Osteoblast (primary cell): ENCODE measurements at regions not wholly inside any gene's neighbourhood (a gene's known extent, or its start where the extent isn't known, plus 50 kb on each side); places are given as distances from the start of the nearest gene placed in this dataset.

Experiments
- DNase-seq: peaks from one replicate; pipeline ENCODE4 v3.0.0; 2011; ENCODE audit warnings: low spot score, mixed read lengths; ENCODE audit not compliant: insufficient read length; ENCODE audit errors: missing footprints
- H2AFZ ChIP-seq: 2 replicates; pipeline ENCODE4 v1.6.0; 2011; ENCODE audit warnings: mild to moderate bottlenecking, low read length
- H3K27ac ChIP-seq: 2 replicates; pipeline ENCODE4 v1.5.1; 2011; ENCODE audit warnings: mild to moderate bottlenecking, low read depth, low read length, moderate library complexity
- H3K27me3 ChIP-seq: 2 replicates; pipeline ENCODE4 v1.6.0; 2012; ENCODE audit warnings: mild to moderate bottlenecking, control low read depth, inconsistent platforms, low read length, moderate library complexity; ENCODE audit not compliant: insufficient read depth
- H3K36me3 ChIP-seq: 2 replicates; pipeline ENCODE4 v1.5.1; 2011; ENCODE audit warnings: mild to moderate bottlenecking, low read length, control low read depth, moderate library complexity; ENCODE audit not compliant: insufficient read depth
- H3K4me1 ChIP-seq: 2 replicates; pipeline ENCODE4 v1.5.1; 2011; ENCODE audit warnings: mild to moderate bottlenecking, low read length, control low read depth, moderate library complexity; ENCODE audit not compliant: insufficient read depth
- H3K4me2 ChIP-seq: 2 replicates; pipeline ENCODE4 v1.6.0; 2011; ENCODE audit warnings: mild to moderate bottlenecking, low read length; ENCODE audit not compliant: insufficient read depth
- H3K4me3 ChIP-seq: fragments of 200-600 bp; sonication (generic); 3 replicates; pipeline ENCODE4 v1.5.1; 2012; ENCODE audit warnings: mild to moderate bottlenecking, low read length, inconsistent platforms; ENCODE audit not compliant: insufficient read depth
- H3K79me2 ChIP-seq: 2 replicates; pipeline ENCODE4 v1.6.0; 2012; ENCODE audit warnings: mild to moderate bottlenecking, low read length, control low read depth, inconsistent platforms; ENCODE audit not compliant: insufficient read depth
- H3K9me3 ChIP-seq: 2 replicates; pipeline ENCODE4 v1.5.1; 2011; ENCODE audit warnings: low read depth, low read length, control low read depth
- H4K20me1 ChIP-seq: 2 replicates; pipeline ENCODE4 v1.6.0; 2012; ENCODE audit warnings: mild to moderate bottlenecking, low read length, control low read depth; ENCODE audit not compliant: insufficient read depth
- CTCF ChIP-seq: IDR thresholded peaks from 2 replicates; pipeline ENCODE4 v1.5.1; 2011; ENCODE audit warnings: mild to moderate bottlenecking, low read depth, low read length, moderate library complexity; ENCODE audit errors: extremely low read depth

- H3K27me3 ChIP-seq: no peaks in the 10 kb centered on the region
- H3K79me2 ChIP-seq: no peaks in the 10 kb centered on the region
- H3K4me3 ChIP-seq: no peak overlapping the region
- no peaks in the 10 kb centered on the region for H3K4me1 ChIP-seq
- no peaks in the 10 kb centered on the region for H3K36me3 ChIP-seq
- H2AFZ ChIP-seq: no peak overlapping the region
- H4K20me1 ChIP-seq: no peaks in the 10 kb centered on the region
- H3K9me3 ChIP-seq: peaks cover 8% of the 10 kb centered on the region
- H3K4me2 ChIP-seq: no peak overlapping the region
- no peak for DNase-seq
- no peak overlapping the region for H3K27ac ChIP-seq
- no peak for TF ChIP-seq CTCF
These were observed 373.7 kb upstream of the MKI67 start for GRCh38 chr10:128499956-128500355.

GRCh38 chr10:128500642-128501041, 374.4 kb upstream of the MKI67 start:
- DNase-seq: no peak
- H3K4me1 ChIP-seq: no peaks in the 10 kb centered on the region
- no peaks in the 10 kb centered on the region for H3K36me3 ChIP-seq
- H2AFZ ChIP-seq: no peak overlapping the region
- no peaks in the 10 kb centered on the region for H3K27me3 ChIP-seq
- no peak overlapping the region for H3K4me3 ChIP-seq
- no peak overlapping the region for H3K4me2 ChIP-seq
- peaks cover 8% of the 10 kb centered on the region for H3K9me3 ChIP-seq
- no peaks in the 10 kb centered on the region for H4K20me1 ChIP-seq
- no peak for TF ChIP-seq CTCF
- H3K27ac ChIP-seq: no peak overlapping the region
- no peaks in the 10 kb centered on the region for H3K79me2 ChIP-seq

DNA sequence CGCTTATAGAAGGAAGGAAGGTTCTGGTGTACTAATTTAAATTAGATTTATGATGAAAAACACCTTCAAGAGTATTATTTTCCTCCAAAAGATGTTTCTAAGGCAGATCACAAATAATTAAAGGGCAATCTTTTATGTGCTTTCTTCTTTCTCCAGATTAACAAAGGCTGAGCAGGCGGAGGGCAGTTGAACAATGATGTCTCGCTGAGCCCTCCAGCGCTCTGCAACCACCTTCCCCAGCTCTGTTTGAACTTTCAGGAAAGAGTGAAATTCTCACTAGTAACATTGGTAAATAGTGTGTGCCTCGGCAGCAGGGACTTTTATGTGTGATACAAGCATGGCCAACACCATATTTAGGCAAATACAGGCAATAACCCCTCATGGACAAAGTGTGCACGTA, 379.1 kb upstream of the MKI67 start:
- peaks cover 8% of the 10 kb centered on the region for H3K9me3 ChIP-seq
- H2AFZ ChIP-seq: no peak overlapping the region
- no peak for DNase-seq
- H3K79me2 ChIP-seq: no peaks in the 10 kb centered on the region
- H3K4me3 ChIP-seq: no peak overlapping the region
- H3K4me1 ChIP-seq: no peaks in the 10 kb centered on the region
- H4K20me1 ChIP-seq: no peaks in the 10 kb centered on the region
- TF ChIP-seq CTCF: no peak
- H3K4me2 ChIP-seq: no peak overlapping the region
- no peaks in the 10 kb centered on the region for H3K27me3 ChIP-seq
- no peaks in the 10 kb centered on the region for H3K36me3 ChIP-seq
- H3K27ac ChIP-seq: no peak overlapping the region

DNA sequence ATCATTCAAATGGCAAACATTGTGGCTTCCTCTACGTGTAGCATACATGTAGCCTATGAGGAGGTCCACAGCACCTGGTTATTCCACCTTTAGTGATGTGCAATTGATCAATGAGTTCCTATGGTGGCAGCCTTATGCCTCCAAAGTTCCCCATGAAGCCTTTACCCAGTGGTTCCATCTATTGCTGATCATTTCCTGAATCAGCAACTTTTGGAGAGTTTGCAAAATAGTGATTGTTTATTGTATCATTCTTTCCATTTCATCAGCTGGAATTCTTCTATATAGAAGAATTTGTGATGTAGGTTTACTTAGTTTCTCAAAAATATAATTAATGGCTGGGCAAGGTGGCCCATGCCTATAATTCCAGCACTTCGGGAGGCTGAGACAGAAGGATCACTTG, 380.2 kb upstream of the MKI67 start:
- Histone ChIP-seq H3K79me2 (no peaks in the 10 kb centered on the region), H2AFZ (no peak overlapping the region), H3K9me3 (peaks cover 8% of the 10 kb centered on the region), H3K27ac (no peak overlapping the region), H3K4me3 (no peak overlapping the region), H3K4me1 (no peaks in the 10 kb centered on the region), H3K4me2 (no peak overlapping the region), H3K27me3 (no peaks in the 10 kb centered on the region), H4K20me1 (no peaks in the 10 kb centered on the region), H3K36me3 (no peaks in the 10 kb centered on the region)
- no peak for TF ChIP-seq CTCF
- DNase-seq: no peak
